Ishikawa (cell line): ENCODE measurements at regions not wholly inside any gene's neighbourhood (a gene's known extent, or its start where the extent isn't known, plus 50 kb on each side); places are given as distances from the start of the nearest gene placed in this dataset.

Experiments used
- CEBPB ChIP-seq: IDR thresholded peaks from 2 replicates; pipeline ENCODE4 v1.6.1; 2012
- CREB1 ChIP-seq: IDR thresholded peaks from 2 replicates; pipeline ENCODE4 v1.6.1; 2012; ENCODE audit warnings: low read depth
- EGR1 ChIP-seq: IDR thresholded peaks from 2 replicates; pipeline ENCODE4 v1.6.1; 2012
- EP300 ChIP-seq: IDR thresholded peaks from 2 replicates; pipeline ENCODE4 v1.6.1; 2012; ENCODE audit warnings: borderline replicate concordance
- FOXM1 ChIP-seq: IDR thresholded peaks from 2 replicates; pipeline ENCODE4 v1.6.1; 2012; ENCODE audit warnings: low read depth, borderline replicate concordance
- MAX ChIP-seq: IDR thresholded peaks from 2 replicates; pipeline ENCODE4 v1.6.1; 2012
- NFIC ChIP-seq: IDR thresholded peaks from 2 replicates; pipeline ENCODE4 v1.6.1; 2012
- RAD21 ChIP-seq: IDR thresholded peaks from 2 replicates; pipeline ENCODE4 v1.6.1; 2012; ENCODE audit warnings: low read depth
- TAF1 ChIP-seq: IDR thresholded peaks from 2 replicates; pipeline ENCODE4 v1.6.1; 2012; ENCODE audit warnings: low read depth, mild to moderate bottlenecking
- TCF12 ChIP-seq: IDR thresholded peaks from 2 replicates; pipeline ENCODE4 v1.6.1; 2012; ENCODE audit warnings: low read depth
- TEAD4 ChIP-seq: IDR thresholded peaks from 2 replicates; pipeline ENCODE4 v1.6.1; 2012
- YY1 ChIP-seq: IDR thresholded peaks from 2 replicates; pipeline ENCODE4 v1.6.1; 2012; ENCODE audit warnings: low read depth
- ZBTB7A ChIP-seq: IDR thresholded peaks from 2 replicates; pipeline ENCODE4 v1.6.1; 2012; ENCODE audit warnings: low read depth
- TF ChIP-seq, protein P1 (sequence below): IDR thresholded peaks from 2 replicates; pipeline ENCODE4 v1.6.1; 2012
- TF ChIP-seq, protein P2 (sequence below): IDR thresholded peaks from 2 replicates; pipeline ENCODE4 v1.6.1; 2012; ENCODE audit warnings: low read depth, mild to moderate bottlenecking

DNA sequence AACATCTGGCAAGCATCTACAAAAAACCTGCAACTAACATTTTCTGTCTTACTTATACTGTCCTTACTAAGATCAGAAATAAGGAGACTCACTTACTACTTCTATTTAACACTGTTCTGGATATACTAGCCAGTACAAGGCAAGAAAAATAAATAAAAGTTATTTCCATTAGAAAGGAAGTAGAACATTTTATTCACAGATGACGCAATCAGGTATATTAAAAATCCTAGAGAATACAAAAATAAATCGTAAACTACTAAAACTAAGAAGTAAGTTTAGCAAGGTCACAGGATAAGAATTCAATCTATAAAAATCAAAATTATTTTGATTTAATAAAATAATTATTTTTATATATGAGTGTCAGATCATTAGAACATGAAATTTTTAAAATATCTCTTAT, 264.6 kb downstream of the BARHL2 start:
- TF ChIP-seq, protein P1, sequence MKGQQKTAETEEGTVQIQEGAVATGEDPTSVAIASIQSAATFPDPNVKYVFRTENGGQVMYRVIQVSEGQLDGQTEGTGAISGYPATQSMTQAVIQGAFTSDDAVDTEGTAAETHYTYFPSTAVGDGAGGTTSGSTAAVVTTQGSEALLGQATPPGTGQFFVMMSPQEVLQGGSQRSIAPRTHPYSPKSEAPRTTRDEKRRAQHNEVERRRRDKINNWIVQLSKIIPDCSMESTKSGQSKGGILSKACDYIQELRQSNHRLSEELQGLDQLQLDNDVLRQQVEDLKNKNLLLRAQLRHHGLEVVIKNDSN: no peak
- TF ChIP-seq, protein P2, sequence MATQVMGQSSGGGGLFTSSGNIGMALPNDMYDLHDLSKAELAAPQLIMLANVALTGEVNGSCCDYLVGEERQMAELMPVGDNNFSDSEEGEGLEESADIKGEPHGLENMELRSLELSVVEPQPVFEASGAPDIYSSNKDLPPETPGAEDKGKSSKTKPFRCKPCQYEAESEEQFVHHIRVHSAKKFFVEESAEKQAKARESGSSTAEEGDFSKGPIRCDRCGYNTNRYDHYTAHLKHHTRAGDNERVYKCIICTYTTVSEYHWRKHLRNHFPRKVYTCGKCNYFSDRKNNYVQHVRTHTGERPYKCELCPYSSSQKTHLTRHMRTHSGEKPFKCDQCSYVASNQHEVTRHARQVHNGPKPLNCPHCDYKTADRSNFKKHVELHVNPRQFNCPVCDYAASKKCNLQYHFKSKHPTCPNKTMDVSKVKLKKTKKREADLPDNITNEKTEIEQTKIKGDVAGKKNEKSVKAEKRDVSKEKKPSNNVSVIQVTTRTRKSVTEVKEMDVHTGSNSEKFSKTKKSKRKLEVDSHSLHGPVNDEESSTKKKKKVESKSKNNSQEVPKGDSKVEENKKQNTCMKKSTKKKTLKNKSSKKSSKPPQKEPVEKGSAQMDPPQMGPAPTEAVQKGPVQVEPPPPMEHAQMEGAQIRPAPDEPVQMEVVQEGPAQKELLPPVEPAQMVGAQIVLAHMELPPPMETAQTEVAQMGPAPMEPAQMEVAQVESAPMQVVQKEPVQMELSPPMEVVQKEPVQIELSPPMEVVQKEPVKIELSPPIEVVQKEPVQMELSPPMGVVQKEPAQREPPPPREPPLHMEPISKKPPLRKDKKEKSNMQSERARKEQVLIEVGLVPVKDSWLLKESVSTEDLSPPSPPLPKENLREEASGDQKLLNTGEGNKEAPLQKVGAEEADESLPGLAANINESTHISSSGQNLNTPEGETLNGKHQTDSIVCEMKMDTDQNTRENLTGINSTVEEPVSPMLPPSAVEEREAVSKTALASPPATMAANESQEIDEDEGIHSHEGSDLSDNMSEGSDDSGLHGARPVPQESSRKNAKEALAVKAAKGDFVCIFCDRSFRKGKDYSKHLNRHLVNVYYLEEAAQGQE: no peak
- TF ChIP-seq EP300 (no peak), EGR1 (no peak), CEBPB (no peak), CREB1 (no peak), FOXM1 (no peak), TCF12 (no peak), TEAD4 (no peak), MAX (no peak)

DNA sequence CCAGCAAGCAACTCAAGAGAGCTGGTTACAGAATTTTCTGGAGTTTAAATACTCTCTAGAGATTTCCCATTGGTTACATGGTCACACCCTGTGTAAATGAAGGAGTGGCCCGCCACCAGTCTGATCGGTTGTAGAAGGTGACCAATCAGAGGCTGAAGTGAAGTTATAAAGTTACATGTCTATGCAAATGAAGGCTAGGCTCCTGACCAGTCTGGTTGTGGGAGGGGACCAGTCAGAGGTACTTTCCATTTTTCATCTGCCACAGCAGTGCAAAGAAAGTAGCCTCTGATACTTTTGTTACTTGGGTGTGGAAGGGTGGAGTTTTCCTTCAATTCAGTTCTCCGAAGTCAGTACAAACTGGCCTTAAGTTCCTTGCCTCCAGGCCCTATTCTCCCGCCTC, 273.7 kb downstream of the BARHL2 start:
- TF ChIP-seq EGR1: no peak

DNA sequence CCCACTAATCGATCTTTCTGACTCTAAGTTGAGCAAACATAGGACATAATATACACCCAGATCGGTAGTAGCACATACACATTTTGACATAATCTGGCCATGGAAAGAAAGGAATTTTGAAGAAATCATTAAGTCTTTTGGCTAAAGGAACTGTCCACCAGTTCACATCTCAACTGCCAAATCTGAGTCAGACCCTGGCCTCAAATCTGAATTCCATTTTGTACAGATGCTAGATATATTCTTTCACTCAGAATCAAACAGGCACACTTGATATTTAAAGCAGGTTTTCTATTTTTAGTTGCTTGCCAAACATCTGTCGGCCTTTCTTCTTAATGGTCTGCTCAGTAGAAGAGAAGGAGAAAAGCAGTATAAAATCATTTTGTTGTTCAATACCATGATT, 281.8 kb downstream of the BARHL2 start:
- TF ChIP-seq TAF1 (no peak), TCF12 (no peak), YY1 (no peak), EP300 (no peak), MAX (no peak), RAD21 (no peak), TEAD4 (no peak), EGR1 (no peak), FOXM1 (no peak), ZBTB7A (no peak), CREB1 (no peak), NFIC (no peak), CEBPB (no peak)
- TF ChIP-seq, protein P2: no peak
- TF ChIP-seq, protein P1: no peak

DNA sequence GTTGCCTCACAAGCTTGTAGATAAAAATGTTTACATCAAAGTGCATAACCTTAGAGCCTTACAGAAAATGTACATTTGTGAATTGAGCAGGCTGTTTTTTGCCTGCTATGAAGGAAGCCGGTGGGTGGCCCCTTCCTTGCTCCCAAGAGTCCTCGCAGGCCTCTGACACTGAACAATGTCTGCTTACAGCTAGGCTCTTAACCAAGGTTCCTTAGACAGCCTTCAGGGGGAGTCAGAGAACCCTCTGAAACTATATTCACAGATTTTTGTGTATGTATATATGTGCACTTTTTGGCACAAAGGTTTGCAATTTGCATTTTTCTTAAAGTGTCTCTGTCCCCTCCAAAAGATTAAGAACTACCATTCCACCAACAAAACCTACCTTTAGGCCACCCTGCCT, 282.6 kb downstream of the BARHL2 start:
- TF ChIP-seq NFIC (no peak), YY1 (no peak), FOXM1 (no peak), ZBTB7A (no peak), RAD21 (no peak), TCF12 (no peak), TEAD4 (no peak), EGR1 (no peak), TAF1 (no peak), EP300 (no peak), CEBPB (no peak), CREB1 (no peak), MAX (no peak)
- TF ChIP-seq, protein P1: no peak
- TF ChIP-seq, protein P2: no peak
